CD4-positive, alpha-beta T cell treated with Interleukin-6 at 100 ng/mL for 8 hours (primary cell): ENCODE measurements at regions not wholly inside any gene's neighbourhood (a gene's known extent, or its start where the extent isn't known, plus 50 kb on each side); places are given as distances from the start of the nearest gene placed in this dataset.

Source experiments
- DNase-seq: peaks from one replicate; pipeline ENCODE4 v3.0.0-alpha.2; 2020; ENCODE audit warnings: mixed read lengths, low spot score

DNA sequence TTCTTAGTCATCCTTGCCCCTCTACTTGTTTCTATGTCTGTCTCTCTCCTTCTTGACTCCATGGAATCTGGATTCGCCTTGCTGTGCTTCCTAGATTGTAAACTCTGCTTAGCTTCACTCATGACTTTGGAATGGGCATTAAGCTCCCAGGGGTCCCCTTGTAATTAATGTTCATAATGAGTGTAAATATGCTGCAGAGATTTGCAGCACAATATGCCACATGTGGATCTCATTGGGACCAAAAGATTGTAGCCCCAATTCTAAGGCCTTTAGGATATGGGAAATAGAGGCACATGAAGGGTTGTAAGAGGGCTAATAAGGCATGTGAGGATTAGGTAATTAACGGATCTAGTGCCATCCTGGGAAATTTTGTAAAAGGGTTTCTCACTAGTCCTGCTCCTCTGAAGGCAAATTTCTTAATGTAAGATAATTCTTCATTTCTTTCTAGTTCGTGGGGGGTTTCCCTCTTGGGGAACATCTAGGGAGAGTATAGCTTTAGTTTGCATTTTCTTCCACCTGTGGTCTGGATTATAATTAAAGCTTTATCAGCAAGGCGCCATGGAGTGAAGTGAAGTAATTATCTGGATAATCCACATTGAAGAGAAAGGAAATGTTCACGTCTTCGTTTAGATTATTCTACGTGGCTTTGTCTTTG is 659.2 kb upstream of the PLXNA2 start:
- no peak for DNase-seq

DNA sequence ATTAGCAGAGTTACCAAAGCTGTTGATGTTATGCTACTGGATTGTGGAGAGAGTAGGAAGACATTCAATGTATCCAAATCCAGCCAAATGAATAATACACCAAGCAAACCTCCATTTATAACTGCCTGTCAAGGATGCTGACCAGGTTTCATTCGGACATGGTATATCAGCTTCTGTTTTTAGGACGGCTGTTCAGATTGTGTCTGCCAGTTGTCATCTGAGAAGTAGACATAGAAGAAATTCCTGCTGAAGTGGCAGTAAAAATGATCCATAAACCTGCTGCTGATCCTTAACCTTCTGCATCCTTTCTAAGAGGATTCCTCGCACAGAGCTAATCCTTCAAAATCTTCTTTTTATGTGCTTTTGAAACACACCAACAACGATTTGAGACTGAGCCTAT is 663.6 kb upstream of the PLXNA2 start:
- no peak for DNase-seq

DNA sequence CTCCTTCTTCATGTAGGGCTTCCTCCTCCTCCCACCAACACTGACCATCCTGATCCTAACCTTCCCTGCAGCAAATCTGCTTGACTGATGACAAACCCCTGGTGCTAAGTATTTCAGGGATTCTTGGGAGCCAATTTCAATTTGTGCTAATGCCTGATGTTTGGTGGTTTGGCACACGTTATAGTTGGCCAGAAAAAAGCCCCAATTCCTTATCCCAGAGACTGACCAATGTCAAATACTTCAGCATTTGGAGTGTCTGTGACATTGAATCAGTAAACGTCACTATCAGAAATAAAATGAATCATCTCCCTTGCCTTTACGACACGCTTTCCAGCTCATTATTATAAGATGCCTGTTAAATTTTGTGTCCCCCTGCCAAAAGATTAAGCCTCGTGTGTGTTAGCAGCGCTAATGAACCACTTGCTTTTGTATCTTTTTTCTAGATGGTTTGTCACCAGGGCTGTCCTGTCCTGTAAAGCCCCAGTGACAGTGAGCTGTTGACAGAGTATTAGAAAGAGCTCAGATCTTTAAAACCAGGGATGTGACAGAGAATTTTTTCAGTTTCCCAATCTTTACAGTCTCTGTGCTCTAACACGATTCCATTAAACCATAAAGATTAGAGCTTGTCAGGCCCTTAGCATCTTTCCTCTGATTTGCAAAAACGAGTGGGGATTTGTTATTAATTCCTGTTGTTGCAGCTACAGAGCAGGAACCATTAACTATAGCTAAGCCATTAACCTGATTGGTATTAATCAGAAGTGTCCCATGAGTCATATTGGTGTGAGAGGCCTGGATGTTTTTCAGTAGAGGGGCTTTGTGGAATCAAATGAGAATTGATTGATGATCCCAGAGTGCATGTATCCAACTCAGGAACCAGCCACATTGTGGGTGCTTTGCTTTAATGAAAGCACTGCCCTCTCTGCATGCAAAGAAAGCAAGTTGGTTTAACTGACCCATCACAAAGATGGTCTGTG is 665.1 kb upstream of the PLXNA2 start:
- no peak for DNase-seq

DNA sequence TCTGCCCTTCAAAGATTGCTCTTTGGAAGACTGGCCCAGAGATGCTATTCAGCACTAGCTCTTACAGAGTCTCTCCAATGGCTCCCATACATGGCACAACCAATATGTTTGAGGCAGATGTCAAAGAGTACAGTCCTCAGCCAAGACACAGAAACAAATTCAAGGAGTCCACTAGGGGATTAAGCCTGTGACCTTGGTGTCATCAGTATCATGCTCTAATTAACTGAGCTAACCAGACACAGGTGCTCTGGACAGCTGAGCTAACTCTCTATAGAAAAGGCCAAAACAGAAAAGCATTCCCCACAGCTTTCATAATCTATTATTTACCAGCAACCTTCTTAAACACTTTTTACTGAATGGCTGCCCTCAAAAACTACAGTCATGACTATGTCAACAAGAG is 666.0 kb upstream of the PLXNA2 start:
- DNase-seq: no peak

DNA sequence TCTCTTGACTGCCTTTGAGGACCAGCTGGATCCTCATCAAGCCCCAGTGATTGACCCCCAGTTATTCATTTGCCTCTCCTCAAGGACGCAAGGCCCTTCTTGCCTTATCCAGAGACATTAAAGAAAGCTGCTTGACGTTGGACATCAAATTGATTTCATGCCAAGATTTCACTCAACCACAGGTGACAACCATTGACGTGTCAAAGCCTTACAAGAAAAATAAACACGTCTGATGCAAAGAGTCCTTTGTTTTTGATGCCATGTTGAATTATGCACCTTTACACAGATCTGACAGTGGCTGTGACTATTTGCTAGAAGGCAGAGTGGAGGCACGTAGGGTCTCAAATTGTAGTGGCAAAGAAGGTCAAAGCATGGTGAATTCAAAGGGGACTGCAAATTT is 666.2 kb upstream of the CAMK1G start:
- no peak for DNase-seq

DNA sequence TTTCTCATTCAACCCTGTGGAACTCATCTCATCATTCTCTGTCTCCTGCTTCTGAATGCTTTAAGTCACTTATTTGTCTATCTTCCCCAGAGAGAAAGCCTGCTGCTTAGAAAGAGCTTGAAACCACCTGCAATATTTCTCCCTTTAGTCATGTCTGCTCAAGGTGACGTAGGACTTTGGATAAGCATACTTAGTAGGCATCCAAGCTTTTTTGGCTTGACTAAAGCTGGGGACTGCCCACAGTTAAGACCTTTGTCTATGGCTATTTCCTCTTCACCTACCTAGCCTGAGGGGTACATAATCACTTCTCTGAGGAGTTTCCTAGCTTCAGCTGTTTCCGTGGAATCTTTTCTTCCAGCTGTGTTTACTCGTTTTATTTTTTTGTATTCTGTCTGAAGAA is 665.8 kb upstream of the CAMK1G start:
- no peak for DNase-seq

DNA sequence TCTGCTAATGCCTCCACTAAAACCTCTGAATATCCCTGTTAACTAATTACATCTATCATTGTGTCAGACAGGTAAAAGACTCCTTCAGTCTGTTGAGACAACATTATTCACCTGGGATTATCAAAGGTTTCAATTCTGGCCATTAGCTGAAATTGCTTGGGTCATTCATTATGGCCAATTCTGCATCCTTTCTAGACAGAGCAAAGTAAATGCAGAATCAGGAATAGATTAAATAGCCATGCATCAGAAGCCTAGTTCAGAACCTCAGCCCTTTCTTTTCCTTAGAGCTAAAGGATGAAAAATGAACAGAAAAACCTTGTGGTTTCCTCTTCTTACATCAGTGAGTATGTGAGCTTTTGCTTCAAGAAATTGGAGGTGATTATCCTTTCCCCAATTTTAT is 665.4 kb upstream of the CAMK1G start:
- no peak for DNase-seq

DNA sequence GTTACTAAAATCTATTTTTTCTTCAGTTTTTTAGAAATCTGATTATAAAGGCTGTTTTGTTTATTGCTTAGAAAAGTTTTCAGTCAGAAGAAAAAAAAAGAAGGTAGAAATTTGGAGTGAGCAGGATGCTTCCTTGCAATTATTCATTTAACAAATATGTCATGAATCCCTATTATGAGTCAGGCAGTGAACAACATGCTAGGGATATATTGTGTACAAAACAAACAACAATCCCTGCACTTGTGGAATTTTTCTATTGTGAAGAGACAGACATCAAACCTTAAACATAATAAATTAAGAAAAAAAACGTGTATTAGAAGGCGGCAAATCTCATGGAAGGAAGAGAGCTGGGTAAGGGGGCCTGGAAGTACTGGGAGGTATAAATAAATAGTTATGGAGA is 664.1 kb upstream of the CAMK1G start:
- DNase-seq: no peak

DNA sequence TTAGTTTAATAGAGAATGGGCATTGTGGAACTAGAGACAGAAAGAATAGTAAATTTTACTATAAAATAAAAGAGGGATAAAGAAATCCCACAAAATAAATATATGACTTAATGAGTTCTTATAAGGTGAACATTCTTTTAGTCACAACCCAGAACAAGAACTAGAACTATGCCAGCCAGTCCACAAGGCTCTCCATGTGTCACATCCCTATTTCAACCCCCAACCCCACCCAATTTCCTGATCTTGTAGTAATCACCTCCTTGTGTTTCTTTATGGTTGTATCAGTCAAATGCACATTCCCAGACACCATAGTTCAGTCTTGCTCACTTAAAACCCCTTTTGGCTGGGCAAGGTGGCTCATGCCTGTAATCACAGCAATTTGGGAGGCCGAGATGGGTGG is 662.3 kb upstream of the CAMK1G start:
- no peak for DNase-seq

DNA sequence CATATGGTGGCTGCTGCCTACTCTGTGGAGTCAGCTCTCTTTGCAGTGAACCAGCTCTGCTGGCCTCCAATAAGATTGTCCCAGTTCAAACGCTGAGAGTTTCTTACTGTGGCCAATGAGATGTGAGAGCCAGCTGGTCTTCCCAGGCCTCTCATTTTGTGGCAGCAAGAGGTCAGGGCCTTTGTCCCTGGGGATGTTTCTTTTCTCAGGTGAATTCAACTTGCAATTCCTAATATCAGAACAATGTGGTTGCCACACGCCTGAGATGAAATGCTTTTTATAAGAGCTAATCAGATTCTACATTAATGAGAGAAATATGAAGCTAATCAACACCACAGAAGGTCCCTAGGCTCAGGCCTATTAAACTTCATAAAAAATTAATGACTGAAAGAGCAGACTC is 660.1 kb upstream of the CAMK1G start:
- no peak for DNase-seq

DNA sequence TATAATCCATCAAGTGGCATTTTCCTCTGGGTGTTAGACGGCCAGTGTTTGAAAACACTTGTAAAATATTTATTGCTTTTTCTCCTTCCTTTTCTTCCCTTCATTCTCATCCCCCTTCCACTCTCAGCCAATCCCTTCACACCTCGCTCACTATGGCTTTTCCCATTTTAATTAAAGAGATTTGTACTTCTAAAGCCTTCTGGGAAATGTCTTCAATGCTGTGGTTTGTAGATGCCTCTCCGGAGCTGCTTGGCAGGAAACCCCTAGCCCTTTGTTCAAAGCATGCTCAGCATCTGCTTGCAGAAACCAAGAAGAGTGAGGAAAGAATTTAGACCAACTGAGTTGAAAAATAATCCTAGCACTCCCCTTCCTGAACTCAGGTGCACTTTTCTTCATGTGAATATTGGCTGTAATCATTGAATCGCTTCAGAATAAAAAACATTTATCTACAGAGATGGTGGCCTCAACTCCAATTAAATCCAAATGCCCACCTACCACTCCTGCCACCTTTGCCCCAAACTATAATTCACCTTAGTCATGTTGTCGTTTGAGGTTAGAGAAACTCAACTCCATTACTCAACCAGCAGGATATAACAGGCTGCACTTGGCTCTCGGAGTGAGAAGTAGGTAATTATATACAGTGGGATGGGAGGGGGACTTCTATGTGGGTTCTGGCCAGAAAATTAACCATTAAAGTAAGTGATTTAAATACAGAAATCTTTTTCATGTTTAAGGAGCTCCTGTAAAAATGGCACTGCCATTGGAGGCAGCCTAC is 659.4 kb upstream of the CAMK1G start:
- no peak for DNase-seq

DNA sequence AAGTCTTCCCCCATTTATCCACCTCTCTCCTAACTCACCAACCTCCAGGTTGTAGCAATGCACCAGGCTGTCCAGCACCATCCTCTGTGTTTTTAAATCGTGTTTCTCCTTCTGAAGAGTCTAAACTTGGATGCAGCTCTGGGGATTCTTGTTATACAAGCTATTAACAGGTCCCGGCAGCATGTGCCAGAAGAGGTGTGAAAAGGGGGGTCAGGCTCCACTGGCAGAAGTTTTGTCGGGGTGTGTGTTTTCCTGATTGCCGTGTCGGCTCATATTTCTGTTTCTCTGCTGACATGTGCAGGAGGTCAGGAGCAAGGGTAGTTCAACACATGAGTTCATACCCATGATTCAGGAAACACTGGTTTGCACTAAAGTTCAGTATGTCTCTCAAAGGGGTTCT is 658.6 kb upstream of the CAMK1G start:
- no peak for DNase-seq

DNA sequence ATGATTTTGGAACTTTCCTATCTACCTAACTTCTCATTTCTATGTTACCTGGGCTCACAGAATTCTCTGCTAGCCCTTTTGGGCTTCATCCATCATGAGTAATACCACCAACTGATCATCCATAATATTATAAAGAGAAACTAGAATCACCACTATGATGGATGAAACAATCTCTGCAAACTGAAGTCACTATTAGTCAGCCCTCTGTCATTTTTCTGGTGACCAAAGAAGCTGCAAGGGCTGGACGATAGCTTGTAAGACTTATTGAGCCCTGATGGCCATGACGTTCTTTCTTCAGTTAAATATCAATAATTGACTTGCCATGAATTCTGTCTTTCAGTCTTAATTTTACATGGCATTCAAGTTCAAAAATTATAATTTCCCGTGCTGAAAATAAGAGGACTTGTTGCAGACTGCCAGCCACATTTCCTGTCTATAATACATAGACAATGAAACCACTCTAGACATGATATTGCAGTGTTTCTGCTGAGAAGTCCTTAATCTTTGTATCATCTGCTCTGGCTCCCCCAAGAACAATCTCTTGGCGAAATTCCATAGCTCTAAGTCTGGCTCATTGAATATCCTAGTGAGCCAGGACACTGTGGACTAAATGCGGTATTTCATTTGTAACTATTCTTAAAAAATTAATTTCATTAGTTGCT is 655.0 kb upstream of the CAMK1G start:
- DNase-seq: no peak

DNA sequence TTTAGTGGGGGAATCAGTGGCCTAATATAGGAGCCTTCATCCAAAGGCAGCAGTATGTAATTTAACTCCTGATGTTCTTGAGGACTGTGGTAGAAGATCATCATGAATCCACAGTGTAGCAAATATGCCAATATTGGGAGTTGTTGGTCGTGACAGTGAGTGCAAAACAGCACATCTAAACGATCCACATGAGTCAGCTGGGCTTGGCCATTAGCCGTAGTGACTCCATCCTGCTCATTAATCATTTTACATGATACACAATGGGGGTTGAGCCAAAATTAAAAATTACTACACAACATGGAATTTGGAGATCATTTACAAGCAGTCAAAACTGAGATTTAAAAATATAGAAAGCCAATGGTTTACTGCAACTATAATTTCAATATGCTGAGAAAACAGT is 653.9 kb upstream of the CAMK1G start:
- no peak for DNase-seq

DNA sequence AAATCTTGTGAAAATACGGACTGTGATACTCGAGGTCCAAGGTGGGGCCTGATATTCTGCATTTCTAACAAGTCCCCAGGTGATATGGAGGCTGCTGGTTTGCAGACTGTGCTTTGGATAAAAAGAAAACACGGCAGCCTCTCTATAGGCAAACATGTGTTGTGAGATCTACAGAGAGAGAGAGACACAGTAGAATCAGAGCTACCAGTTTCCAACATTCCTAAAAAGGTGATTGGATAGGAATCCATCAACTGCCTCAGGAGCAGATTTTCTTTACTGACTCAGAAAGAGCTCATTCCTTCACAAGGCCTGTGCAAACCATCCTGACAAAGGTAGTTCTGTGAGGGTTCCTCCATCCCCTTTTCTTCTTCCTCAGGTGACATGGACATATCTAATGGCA is 651.6 kb upstream of the CAMK1G start:
- no peak for DNase-seq

DNA sequence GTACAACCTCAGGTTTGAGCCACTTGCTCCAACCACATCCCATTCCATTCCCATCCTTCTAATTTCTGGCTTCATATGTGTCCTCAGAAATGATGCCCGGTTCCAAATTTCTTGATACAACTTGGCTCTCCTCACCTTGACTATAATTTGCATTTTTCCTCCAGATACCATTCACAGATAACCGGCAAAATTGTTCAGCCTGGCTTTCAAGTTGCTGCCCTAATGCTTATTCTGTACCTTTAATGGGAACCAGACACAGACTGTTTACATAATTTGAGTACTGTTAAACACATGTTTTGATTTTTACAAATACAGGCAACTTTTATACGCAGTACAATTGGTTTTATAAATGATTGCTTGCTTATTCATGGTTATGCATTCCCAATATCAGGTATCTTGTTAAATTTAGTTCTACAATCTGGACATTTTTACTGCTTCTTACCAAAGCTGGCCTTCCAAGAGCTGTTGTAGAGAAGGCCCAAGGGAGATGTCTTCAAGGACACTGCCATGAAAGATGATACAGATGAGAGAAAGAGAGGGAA is 649.5 kb upstream of the CAMK1G start:
- DNase-seq: no peak

DNA sequence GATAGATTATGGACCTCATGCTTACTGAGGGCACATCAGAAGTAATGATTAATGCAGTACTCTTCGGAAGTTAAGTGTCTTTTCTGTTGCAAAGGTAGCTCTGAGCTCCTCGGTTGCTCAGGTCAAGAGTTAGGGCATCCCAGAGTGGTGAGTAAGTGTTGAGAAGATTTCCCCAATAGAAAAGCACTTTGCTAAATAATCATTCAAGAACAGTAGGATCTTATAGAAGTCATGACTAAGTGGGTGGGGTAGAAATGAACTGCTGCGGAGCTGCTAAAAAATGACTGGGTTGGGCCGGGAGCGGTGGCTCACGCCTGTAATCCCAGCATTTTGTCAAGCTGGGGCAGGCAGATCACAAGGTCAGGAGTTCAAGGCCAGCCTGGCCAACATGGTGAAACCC is 648.6 kb upstream of the CAMK1G start:
- no peak for DNase-seq

DNA sequence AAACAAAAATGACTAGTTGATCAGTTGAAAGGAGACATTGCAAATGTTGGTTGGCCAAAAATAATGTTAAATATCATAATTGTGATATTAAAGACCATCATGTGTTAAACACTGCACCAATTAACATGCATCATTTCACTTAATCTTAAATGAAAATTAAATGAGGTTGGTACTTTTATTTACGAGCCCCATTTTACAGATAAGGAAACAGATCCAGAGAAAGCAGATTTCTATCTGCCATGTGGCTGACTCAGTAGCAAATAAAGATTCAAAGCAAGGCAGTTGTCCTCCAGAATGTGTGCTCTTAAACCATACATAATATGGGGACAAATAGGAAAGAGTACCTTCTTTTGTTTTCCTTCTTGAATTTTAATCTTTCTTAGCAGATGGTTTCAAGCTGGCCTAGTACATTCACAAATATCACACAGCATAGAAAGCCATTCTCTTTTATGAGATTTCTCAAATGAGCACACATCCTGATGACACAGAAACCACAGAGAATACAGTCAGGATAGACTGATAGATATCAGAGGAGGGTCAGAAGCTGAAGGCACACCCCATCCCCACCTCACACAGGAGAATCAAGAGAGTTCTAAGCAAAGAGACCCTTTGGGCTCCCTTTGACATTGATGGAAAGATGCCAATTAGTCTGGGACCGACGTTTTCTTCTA is 647.9 kb upstream of the CAMK1G start:
- DNase-seq: no peak

DNA sequence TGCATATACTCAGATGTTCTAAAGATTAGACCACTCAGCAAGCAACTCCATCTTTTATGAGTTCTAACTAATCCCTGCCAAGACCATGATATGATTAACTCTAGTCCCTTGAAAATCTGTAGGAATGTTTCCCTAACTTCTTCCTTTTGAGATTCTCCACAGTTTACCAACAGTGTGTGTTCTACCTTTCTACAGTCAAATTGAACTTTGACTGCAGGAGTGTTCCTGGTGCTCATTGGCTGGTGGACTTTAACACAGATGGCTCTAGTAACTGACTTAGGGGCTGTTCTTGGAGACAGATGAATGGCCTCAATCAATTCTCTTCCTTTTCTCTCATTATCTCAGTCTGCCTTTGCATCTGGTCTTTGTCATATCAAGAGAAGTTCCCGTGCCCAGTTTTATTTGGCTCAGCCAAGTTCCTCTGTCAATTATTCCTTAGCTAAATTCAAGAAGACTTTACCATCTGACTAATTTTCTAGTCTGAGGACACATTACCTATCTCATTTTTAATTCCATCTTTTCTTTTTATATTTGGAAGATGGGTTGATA is 643.9 kb upstream of the CAMK1G start:
- DNase-seq: no peak

DNA sequence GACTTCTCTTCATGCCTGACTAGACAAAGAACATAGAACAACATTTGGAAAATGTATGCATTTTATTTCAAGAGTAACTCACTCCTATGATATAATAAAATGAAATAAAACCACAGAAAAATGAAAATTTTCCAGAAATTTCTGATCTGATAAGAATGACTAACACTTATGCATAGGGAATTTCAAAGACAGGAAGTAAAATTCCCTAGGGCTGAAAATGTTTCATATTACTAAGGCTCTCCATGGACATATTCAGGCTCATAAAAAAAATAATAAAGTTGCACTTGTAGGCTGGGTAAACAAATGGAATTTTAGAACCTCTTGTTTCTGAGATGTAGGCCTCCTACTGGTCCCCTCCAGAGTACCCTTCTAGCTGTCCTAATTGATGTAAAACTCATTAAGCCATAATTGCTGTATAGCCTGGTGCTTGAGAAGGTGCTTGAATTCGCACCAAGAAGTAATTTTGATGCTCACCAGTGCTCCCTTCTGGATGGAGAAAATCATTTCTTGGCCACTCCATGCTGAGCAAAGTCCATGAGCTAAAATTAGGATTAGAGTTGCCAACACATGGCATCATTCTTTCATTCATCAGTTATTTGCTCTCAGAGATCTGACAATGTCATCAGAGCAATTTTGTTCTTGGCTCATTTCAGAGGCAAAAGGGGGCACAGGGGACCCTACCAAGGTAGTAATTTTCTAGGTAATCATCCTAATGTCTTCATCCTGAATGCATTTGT is 641.0 kb upstream of the CAMK1G start:
- DNase-seq: no peak
